Trophoblast cell (in vitro differentiated cells and primary cell): ENCODE measurements at regions not wholly inside any gene's neighbourhood (a gene's known extent, or its start where the extent isn't known, plus 50 kb on each side); places are given as distances from the start of the nearest gene placed in this dataset.
A peak's percentile ranks its signal among the peaks of the same experiment; 100 is the strongest.
"Not testable (repeated sequence)": the region's sequence is repeated elsewhere in the genome, so short reads cannot be mapped to it uniquely, and the experiment has no call there.

Experiments used
- DNase-seq, 2 donors: peaks; one replicate each; pipeline ENCODE4 v3.0.0-alpha.2; 2016
- H2AFZ ChIP-seq: 2 replicates; pipeline ENCODE4 v1.6.1; 2013; ENCODE audit warnings: low read length, moderate library complexity, mild to moderate bottlenecking; ENCODE audit not compliant: insufficient read depth, poor library complexity
- H2AK5ac ChIP-seq: 2 replicates; pipeline ENCODE4 v1.6.1; 2013; ENCODE audit warnings: mild to moderate bottlenecking, low read length
- H2BK120ac ChIP-seq: 2 replicates; pipeline ENCODE4 v1.6.1; 2013; ENCODE audit warnings: low read length, mild to moderate bottlenecking, moderate library complexity; ENCODE audit not compliant: insufficient read depth, poor library complexity
- H2BK12ac ChIP-seq: 2 replicates; pipeline ENCODE4 v1.6.1; 2013; ENCODE audit warnings: mild to moderate bottlenecking, low read length, moderate library complexity
- H2BK5ac ChIP-seq: 2 replicates; pipeline ENCODE4 v1.6.1; 2013; ENCODE audit warnings: low read length, low read depth, moderate library complexity, mild to moderate bottlenecking; ENCODE audit not compliant: poor library complexity
- H3K14ac ChIP-seq: 2 replicates; pipeline ENCODE4 v1.6.1; 2013; ENCODE audit warnings: mild to moderate bottlenecking, low read length
- H3K18ac ChIP-seq: 2 replicates; pipeline ENCODE4 v1.6.1; 2013; ENCODE audit warnings: mild to moderate bottlenecking, low read length
- H3K23ac ChIP-seq: 2 replicates; pipeline ENCODE4 v1.6.1; 2013; ENCODE audit warnings: low read length
- H3K27ac ChIP-seq: 2 replicates; pipeline ENCODE4 v1.5.1; 2013; ENCODE audit warnings: low read depth, mild to moderate bottlenecking, inconsistent platforms, low read length, moderate library complexity
- H3K27me3 ChIP-seq: 2 replicates; pipeline ENCODE4 v1.6.1; 2013; ENCODE audit warnings: inconsistent platforms, mild to moderate bottlenecking, low read length, moderate library complexity; ENCODE audit not compliant: insufficient read depth
- H3K36me3 ChIP-seq, 2 experiments: 1 replicate in 1 of 2; 2 replicates in 1 of 2; pipeline ENCODE4 v1.6.1; 2013; ENCODE audit warnings: low read length in 2 of 2, mild to moderate bottlenecking in 2 of 2, moderate library complexity in 1 of 2; ENCODE audit not compliant: insufficient read depth in 2 of 2, control insufficient read depth in 1 of 2
- H3K4ac ChIP-seq: 2 replicates; pipeline ENCODE4 v1.6.1; 2013; ENCODE audit warnings: low read depth, mild to moderate bottlenecking, low read length, moderate library complexity
- H3K4me1 ChIP-seq, 2 experiments: 1 replicate in 1 of 2; 2 replicates in 1 of 2; pipeline ENCODE4 v1.6.1; 2013; ENCODE audit warnings: low read length in 2 of 2, mild to moderate bottlenecking in 2 of 2, moderate library complexity in 1 of 2; ENCODE audit not compliant: insufficient read depth in 2 of 2, control insufficient read depth in 1 of 2
- H3K4me2 ChIP-seq: 2 replicates; pipeline ENCODE4 v1.6.1; 2013; ENCODE audit warnings: inconsistent platforms, mild to moderate bottlenecking, low read length, moderate library complexity
- H3K4me3 ChIP-seq: 2 replicates; pipeline ENCODE4 v1.5.1; 2013; ENCODE audit warnings: mild to moderate bottlenecking, low read depth, low read length, inconsistent platforms
- H3K79me1 ChIP-seq: one replicate; pipeline ENCODE4 v1.6.1; 2013; ENCODE audit warnings: low read length
- H3K79me2 ChIP-seq: 2 replicates; pipeline ENCODE4 v1.6.1; 2013; ENCODE audit warnings: low read length, mild to moderate bottlenecking; ENCODE audit not compliant: control insufficient read depth, insufficient read depth, poor library complexity
- H3K9ac ChIP-seq: 2 replicates; pipeline ENCODE4 v1.6.1; 2013; ENCODE audit warnings: mild to moderate bottlenecking, low read length
- H3K9me3 ChIP-seq: 2 replicates; pipeline ENCODE4 v1.6.1; 2013; ENCODE audit warnings: low read depth, mild to moderate bottlenecking, control low read depth, inconsistent platforms, low read length; ENCODE audit not compliant: insufficient read depth
- H4K12ac ChIP-seq: 2 replicates; pipeline ENCODE4 v1.6.1; 2013; ENCODE audit warnings: low read depth, mild to moderate bottlenecking, low read length, moderate library complexity
- H4K8ac ChIP-seq: 2 replicates; pipeline ENCODE4 v1.6.1; 2013; ENCODE audit warnings: low read depth, mild to moderate bottlenecking, low read length, moderate library complexity
- H4K91ac ChIP-seq: one replicate; pipeline ENCODE4 v1.6.1; 2013; ENCODE audit warnings: low read depth, mild to moderate bottlenecking, low read length, moderate library complexity
- WGBS: extraction: QIAGEN DNeasy Blood & Tissue Kit; methylation state at CpG from one replicate; pipeline ENCODE4 v1.1.7; 2013; ENCODE audit warnings: missing lambda C conversion rate; ENCODE audit not compliant: insufficient read length, insufficient coverage; ENCODE audit errors: extremely low coverage; 5-methylcytosine and 5-hydroxymethylcytosine counted together

DNA sequence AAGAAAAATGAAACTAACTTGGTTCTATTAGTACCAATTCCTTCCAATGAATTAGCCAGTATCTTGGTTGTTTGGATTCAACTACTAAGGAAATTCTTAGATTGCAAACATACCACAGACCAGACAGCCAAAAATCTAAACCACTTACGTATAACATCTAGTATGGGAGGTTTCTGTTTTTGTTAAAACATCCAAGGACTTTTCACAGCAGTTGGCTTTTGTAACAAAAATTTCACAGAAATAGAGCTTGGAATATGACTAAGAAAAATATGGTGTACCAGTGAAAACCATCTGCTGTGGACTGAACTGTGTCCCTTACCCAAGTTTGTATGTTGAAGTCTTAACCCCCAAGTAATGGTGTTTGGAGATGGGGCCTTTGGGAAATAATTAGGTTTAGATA, 199.2 kb downstream of the OTOL1 start:
- H4K8ac ChIP-seq = no peak overlapping the region
- no peaks in the 10 kb centered on the region for H3K4me1 ChIP-seq
- H2BK120ac ChIP-seq = no peak overlapping the region
- H3K4me2 ChIP-seq = no peak overlapping the region
- no peak overlapping the region for H2BK12ac ChIP-seq
- no peak overlapping the region for H3K14ac ChIP-seq
- no peak overlapping the region for H2AK5ac ChIP-seq
- peak in 1 of 2 donors; percentile 70 for DNase-seq
- H2AFZ ChIP-seq = no peak overlapping the region
- H3K36me3 ChIP-seq = no peaks in the 10 kb centered on the region
- WGBS = no CpG with 5 or more reads among the region's 1 CpG
- H3K23ac ChIP-seq = no peak overlapping the region
- H3K27me3 ChIP-seq = no peaks in the 10 kb centered on the region
- no peak overlapping the region for H4K12ac ChIP-seq
- no peaks in the 10 kb centered on the region for H3K79me1 ChIP-seq
- H3K4me3 ChIP-seq = no peak overlapping the region
- H3K79me2 ChIP-seq = no peaks in the 10 kb centered on the region
- no peaks in the 10 kb centered on the region for H3K9me3 ChIP-seq
- no peak overlapping the region for H2BK5ac ChIP-seq
- H3K18ac ChIP-seq = no peak overlapping the region
- H4K91ac ChIP-seq = no peak overlapping the region
- H3K4ac ChIP-seq = no peak overlapping the region
- H3K9ac ChIP-seq = no peak overlapping the region
- H3K27ac ChIP-seq = no peak overlapping the region

- no peak overlapping the region for H2AK5ac ChIP-seq
- no peak for DNase-seq
- H3K36me3 ChIP-seq = no peaks in the 10 kb centered on the region
- H3K79me2 ChIP-seq = no peaks in the 10 kb centered on the region
- H3K4me2 ChIP-seq = no peak overlapping the region
- H3K23ac ChIP-seq = no peak overlapping the region
- H3K14ac ChIP-seq = no peak overlapping the region
- H3K79me1 ChIP-seq = no peaks in the 10 kb centered on the region
- no peaks in the 10 kb centered on the region for H3K4me1 ChIP-seq
- no peak overlapping the region for H3K9ac ChIP-seq
- no peak overlapping the region for H4K12ac ChIP-seq
- H3K4me3 ChIP-seq = no peak overlapping the region
- H2BK12ac ChIP-seq = no peak overlapping the region
- no CpG with 5 or more reads among the region's 2 CpGs for WGBS
- no peaks in the 10 kb centered on the region for H3K9me3 ChIP-seq
- no peak overlapping the region for H3K4ac ChIP-seq
- H4K91ac ChIP-seq = no peak overlapping the region
- H2AFZ ChIP-seq = no peak overlapping the region
- no peak overlapping the region for H2BK5ac ChIP-seq
- no peaks in the 10 kb centered on the region for H3K27me3 ChIP-seq
- H3K27ac ChIP-seq = no peak overlapping the region
- no peak overlapping the region for H3K18ac ChIP-seq
- no peak overlapping the region for H2BK120ac ChIP-seq
- H4K8ac ChIP-seq = no peak overlapping the region
Observed at GRCh38 chr3:161700998-161701397, 204.4 kb downstream of the OTOL1 start.

GRCh38 chr3:161707253-161707652, 210.6 kb downstream of the OTOL1 start:
- H3K79me2 ChIP-seq, H2AFZ ChIP-seq, H3K36me3 ChIP-seq, H3K18ac ChIP-seq, H3K79me1 ChIP-seq, H4K8ac ChIP-seq, H2BK5ac ChIP-seq, DNase-seq, H2BK12ac ChIP-seq, H2AK5ac ChIP-seq, H3K4me1 ChIP-seq, H3K9ac ChIP-seq, H3K23ac ChIP-seq, H3K9me3 ChIP-seq, H3K4ac ChIP-seq, H4K91ac ChIP-seq, H3K14ac ChIP-seq, H3K27ac ChIP-seq, H4K12ac ChIP-seq, H3K4me2 ChIP-seq, H2BK120ac ChIP-seq, H3K4me3 ChIP-seq, H3K27me3 ChIP-seq: not testable (repeated sequence)
- no CpG with 5 or more reads among the region's 5 CpGs for WGBS

- H2AK5ac ChIP-seq = no peak overlapping the region
- H2AFZ ChIP-seq = no peak overlapping the region
- H3K79me1 ChIP-seq = no peaks in the 10 kb centered on the region
- H3K4me2 ChIP-seq = no peak overlapping the region
- H3K23ac ChIP-seq = no peak overlapping the region
- no peak overlapping the region for H3K4ac ChIP-seq
- DNase-seq = no peak
- H3K4me3 ChIP-seq = no peak overlapping the region
- H2BK5ac ChIP-seq = no peak overlapping the region
- no peak overlapping the region for H4K91ac ChIP-seq
- H3K36me3 ChIP-seq = no peaks in the 10 kb centered on the region
- H3K14ac ChIP-seq = no peak overlapping the region
- no peak overlapping the region for H2BK120ac ChIP-seq
- H3K18ac ChIP-seq = no peak overlapping the region
- H2BK12ac ChIP-seq = no peak overlapping the region
- H3K27me3 ChIP-seq = no peaks in the 10 kb centered on the region
- no peaks in the 10 kb centered on the region for H3K4me1 ChIP-seq
- no peak overlapping the region for H4K8ac ChIP-seq
- no peak overlapping the region for H4K12ac ChIP-seq
- H3K9me3 ChIP-seq = no peaks in the 10 kb centered on the region
- no peak overlapping the region for H3K9ac ChIP-seq
- H3K79me2 ChIP-seq = no peaks in the 10 kb centered on the region
- no peak overlapping the region for H3K27ac ChIP-seq
Observed at GRCh38 chr3:161713731-161714130, 217.1 kb downstream of the OTOL1 start.

- H3K4ac ChIP-seq = no peak overlapping the region
- H4K12ac ChIP-seq = no peak overlapping the region
- peaks cover 2% of the 10 kb centered on the region for H3K9me3 ChIP-seq
- no peak overlapping the region for H3K18ac ChIP-seq
- H3K4me1 ChIP-seq = no peaks in the 10 kb centered on the region
- no peaks in the 10 kb centered on the region for H3K36me3 ChIP-seq
- no peak overlapping the region for H3K14ac ChIP-seq
- no peak overlapping the region for H2BK5ac ChIP-seq
- H3K9ac ChIP-seq = no peak overlapping the region
- H3K79me2 ChIP-seq = no peaks in the 10 kb centered on the region
- no peak overlapping the region for H2BK12ac ChIP-seq
- no peak overlapping the region for H2AFZ ChIP-seq
- H4K8ac ChIP-seq = no peak overlapping the region
- H4K91ac ChIP-seq = no peak overlapping the region
- no peak overlapping the region for H3K27ac ChIP-seq
- no peaks in the 10 kb centered on the region for H3K79me1 ChIP-seq
- H3K23ac ChIP-seq = no peak overlapping the region
- no peak overlapping the region for H2BK120ac ChIP-seq
- no peak overlapping the region for H3K4me3 ChIP-seq
- H2AK5ac ChIP-seq = no peak overlapping the region
- H3K4me2 ChIP-seq = no peak overlapping the region
- no peak for DNase-seq
- WGBS = no CpG with 5 or more reads among the region's 2 CpGs
- no peaks in the 10 kb centered on the region for H3K27me3 ChIP-seq
Observed at GRCh38 chr3:161731968-161732367, 235.4 kb downstream of the OTOL1 start.
